ENCODE measurements at regions not wholly inside any gene's neighbourhood (a gene's known extent, or its start where the extent isn't known, plus 50 kb on each side); places are given as distances from the start of the nearest gene placed in this dataset.

GRCh38 chr2:81235601-81236000 is 931.0 kb upstream of the LRRTM1 start:
- no peak for DNase-seq

- no peak for DNase-seq
Measured at GRCh38 chr2:81234711-81235110, 930.2 kb upstream of the LRRTM1 start.

- DNase-seq = no peak
Measured at GRCh38 chr2:81225756-81226155, 921.2 kb upstream of the LRRTM1 start.

GRCh38 chr2:81213598-81213997 is 909.0 kb upstream of the LRRTM1 start:
- no peak for DNase-seq

GRCh38 chr2:81206216-81206615 is 901.7 kb upstream of the LRRTM1 start:
- no peak for DNase-seq

- DNase-seq = no peak
Measured at GRCh38 chr2:81196933-81197628, 892.5 kb upstream of the LRRTM1 start.

- no peak for DNase-seq
Measured at GRCh38 chr2:81196383-81196851, 891.9 kb upstream of the LRRTM1 start.

GRCh38 chr2:81195774-81196382 is 891.3 kb upstream of the LRRTM1 start:
- no peak for DNase-seq

GRCh38 chr2:81195017-81195773 is 890.6 kb upstream of the LRRTM1 start:
- DNase-seq = no peak

GRCh38 chr2:81194581-81194980 is 890.0 kb upstream of the LRRTM1 start:
- DNase-seq = no peak

GRCh38 chr2:81194176-81194575 is 889.6 kb upstream of the LRRTM1 start:
- no peak for DNase-seq

GRCh38 chr2:81181845-81182244 is 877.3 kb upstream of the LRRTM1 start:
- no peak for DNase-seq

- DNase-seq = no peak
Measured at GRCh38 chr2:81171447-81171846, 866.9 kb upstream of the LRRTM1 start.

- no peak for DNase-seq
Measured at GRCh38 chr2:81163583-81163982, 859.0 kb upstream of the LRRTM1 start.

- no peak for DNase-seq
Measured at GRCh38 chr2:81158505-81158904, 854.0 kb upstream of the LRRTM1 start.

- no peak for DNase-seq
Measured at GRCh38 chr2:81148323-81148722, 843.8 kb upstream of the LRRTM1 start.

GRCh38 chr2:81136296-81136695 is 831.7 kb upstream of the LRRTM1 start:
- DNase-seq = no peak

- no peak for DNase-seq
Measured at GRCh38 chr2:81097361-81097760, 792.8 kb upstream of the LRRTM1 start.

GRCh38 chr2:81093031-81093430 is 788.5 kb upstream of the LRRTM1 start:
- DNase-seq = no peak

- DNase-seq = no peak
Measured at GRCh38 chr2:81087646-81088045, 783.1 kb upstream of the LRRTM1 start.

GRCh38 chr2:81084101-81084500 is 779.5 kb upstream of the LRRTM1 start:
- no peak for DNase-seq

- no peak for DNase-seq
Measured at GRCh38 chr2:81078631-81079030, 774.1 kb upstream of the LRRTM1 start.

GRCh38 chr2:81078102-81078501 is 773.5 kb upstream of the LRRTM1 start:
- no peak for DNase-seq

GRCh38 chr2:81077396-81077795 is 772.8 kb upstream of the LRRTM1 start:
- no peak for DNase-seq
